ENCODE measurements at regions not wholly inside any gene's neighbourhood (a gene's known extent, or its start where the extent isn't known, plus 50 kb on each side); places are given as distances from the start of the nearest gene placed in this dataset.

GRCh38 chr12:91866566-91866965, 279.1 kb downstream of the BTG1 start:
- Mint-ChIP-seq H3K4me3 (no peak overlapping the region), H3K36me3 (ENCODE audit: low read depth) (peaks cover 6% of the 10 kb centered on the region), H3K27me3 (no peaks in the 10 kb centered on the region), H3K27ac (no peak overlapping the region), H3K9me3 (no peaks in the 10 kb centered on the region), H3K4me1 (peaks cover 33% of the 10 kb centered on the region)
- DNase-seq: no peak
- no peak for ATAC-seq

- Mint-ChIP-seq H3K36me3 (ENCODE audit: low read depth) (no peaks in the 10 kb centered on the region), H3K9me3 (no peaks in the 10 kb centered on the region), H3K27me3 (no peaks in the 10 kb centered on the region), H3K4me3 (no peak overlapping the region), H3K27ac (no peak overlapping the region), H3K4me1 (peaks cover 29% of the 10 kb centered on the region)
- DNase-seq: no peak
- ATAC-seq: no peak
Observed at GRCh38 chr12:91863702-91864101, 281.9 kb downstream of the BTG1 start.

DNA sequence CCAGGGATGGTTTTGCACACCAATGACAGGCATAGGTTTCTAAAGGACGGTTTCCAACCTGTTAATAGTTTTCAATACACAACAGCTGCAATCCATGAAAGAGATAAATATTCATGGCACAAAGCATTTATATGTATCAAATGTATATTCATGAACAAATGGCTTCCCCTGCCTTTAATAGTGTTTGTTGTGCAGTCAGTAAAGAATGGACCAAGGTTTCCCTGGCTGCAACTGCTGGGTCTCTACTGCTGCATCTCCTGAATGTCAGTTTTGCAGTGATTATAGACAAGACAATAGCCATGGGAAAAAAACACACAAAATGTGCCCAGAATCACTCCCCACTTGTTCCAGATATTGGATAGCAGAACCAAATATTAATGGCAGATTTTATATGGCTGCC, 284.1 kb downstream of the BTG1 start:
- H3K4me1 Mint-ChIP-seq: peaks cover 37% of the 10 kb centered on the region
- H3K36me3 Mint-ChIP-seq (ENCODE audit: low read depth): no peaks in the 10 kb centered on the region
- ATAC-seq (no peak), DNase-seq (no peak)
- no peaks in the 10 kb centered on the region for H3K9me3 Mint-ChIP-seq
- no peaks in the 10 kb centered on the region for H3K27me3 Mint-ChIP-seq
- no peak overlapping the region for H3K27ac Mint-ChIP-seq
- H3K4me3 Mint-ChIP-seq: no peak overlapping the region

GRCh38 chr12:91859347-91859746, 286.3 kb downstream of the BTG1 start:
- Mint-ChIP-seq H3K4me1 (peaks cover 38% of the 10 kb centered on the region), H3K9me3 (no peaks in the 10 kb centered on the region), H3K36me3 (ENCODE audit: low read depth) (no peaks in the 10 kb centered on the region), H3K4me3 (no peak overlapping the region), H3K27ac (no peak overlapping the region), H3K27me3 (no peaks in the 10 kb centered on the region)
- ATAC-seq (no peak), DNase-seq (no peak)

- Mint-ChIP-seq H3K27me3 (no peaks in the 10 kb centered on the region), H3K4me1 (peaks cover 33% of the 10 kb centered on the region), H3K27ac (no peak overlapping the region), H3K36me3 (ENCODE audit: low read depth) (no peaks in the 10 kb centered on the region), H3K9me3 (no peaks in the 10 kb centered on the region), H3K4me3 (no peak overlapping the region)
- no peak for ATAC-seq
- DNase-seq: no peak
Observed at GRCh38 chr12:91857813-91858542, 287.7 kb downstream of the BTG1 start.

DNA sequence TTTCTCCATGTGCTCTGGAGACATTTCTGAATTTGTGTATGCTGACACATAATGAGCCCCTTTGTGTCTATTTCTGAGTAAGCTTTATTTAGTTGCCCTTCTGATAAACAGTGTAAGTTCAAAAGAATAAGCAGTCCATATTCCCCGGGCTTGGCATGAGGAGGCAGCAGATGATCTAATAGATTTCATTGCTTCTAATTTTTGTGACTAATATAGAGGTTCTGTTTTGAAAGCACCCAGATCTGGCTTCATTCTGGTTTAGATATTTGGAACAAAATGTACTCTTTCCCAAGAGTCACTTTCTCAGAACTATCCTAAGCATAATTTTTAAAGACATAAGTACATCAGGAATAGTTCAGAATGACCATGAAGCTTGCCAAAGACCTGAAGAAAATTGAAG, 290.9 kb downstream of the BTG1 start:
- Mint-ChIP-seq H3K36me3 (ENCODE audit: low read depth) (no peaks in the 10 kb centered on the region), H3K4me1 (peaks cover 32% of the 10 kb centered on the region), H3K27ac (no peak overlapping the region), H3K9me3 (no peaks in the 10 kb centered on the region), H3K4me3 (no peak overlapping the region), H3K27me3 (no peaks in the 10 kb centered on the region)
- no peak for ATAC-seq
- DNase-seq: no peak

- H3K36me3 Mint-ChIP-seq (ENCODE audit: low read depth): no peaks in the 10 kb centered on the region
- H3K4me1 Mint-ChIP-seq: peaks cover 32% of the 10 kb centered on the region
- H3K27ac Mint-ChIP-seq: no peak overlapping the region
- no peaks in the 10 kb centered on the region for H3K9me3 Mint-ChIP-seq
- DNase-seq: no peak
- ATAC-seq: no peak
- no peaks in the 10 kb centered on the region for H3K27me3 Mint-ChIP-seq
- no peak overlapping the region for H3K4me3 Mint-ChIP-seq
Observed at GRCh38 chr12:91853350-91854127, 292.1 kb downstream of the BTG1 start.

DNA sequence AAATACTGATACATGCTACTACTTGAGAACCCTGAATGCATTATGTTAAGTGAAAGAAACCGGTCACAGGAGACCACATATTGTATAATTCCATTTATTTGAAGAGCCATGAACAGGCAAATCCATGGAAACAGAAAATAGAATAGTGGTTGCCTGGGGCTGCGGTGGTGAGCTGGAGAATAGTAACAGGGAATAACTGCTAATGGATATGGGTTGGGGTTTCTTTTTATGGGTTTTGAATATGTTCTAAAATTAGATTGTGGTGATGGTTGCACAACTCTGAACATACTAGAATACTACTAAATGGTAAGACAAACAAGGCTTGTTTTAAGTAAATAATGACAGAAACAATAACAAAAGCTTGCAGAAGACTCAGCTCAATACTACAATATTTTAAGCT, 293.0 kb downstream of the BTG1 start:
- no peaks in the 10 kb centered on the region for H3K27me3 Mint-ChIP-seq
- no peak overlapping the region for H3K27ac Mint-ChIP-seq

DNA sequence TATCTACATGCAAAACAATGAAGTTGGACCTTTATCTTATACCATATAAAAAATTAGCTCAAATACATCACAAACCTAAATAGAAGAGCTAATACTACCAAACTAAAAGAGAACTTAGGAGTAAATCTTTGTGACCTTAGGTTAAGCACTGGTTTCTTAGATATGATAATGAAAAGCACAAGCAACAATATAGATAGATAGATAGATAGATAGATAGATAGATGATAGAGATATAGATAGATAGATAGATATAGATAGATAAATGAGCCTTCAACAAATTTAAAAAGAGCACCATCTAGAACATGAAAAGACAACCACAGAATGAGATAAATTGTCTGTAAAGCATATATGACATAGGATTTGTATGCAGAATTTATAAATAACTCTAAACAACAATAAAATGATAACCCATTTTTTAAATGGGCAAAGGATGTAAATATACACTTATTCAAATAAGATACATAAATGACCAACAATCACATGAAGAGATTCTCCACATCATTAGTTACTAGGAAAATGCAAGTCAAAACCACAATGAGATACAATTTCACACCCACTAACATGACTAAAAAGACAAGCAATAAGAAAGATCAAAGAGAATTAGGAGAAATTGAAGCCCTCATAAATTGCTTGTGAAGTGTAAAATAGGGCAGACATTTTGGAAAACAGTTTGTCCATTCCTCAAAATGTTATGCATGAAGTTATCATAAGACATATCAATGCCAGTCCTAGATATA, 293.7 kb downstream of the BTG1 start:
- peak; percentile 59 for ATAC-seq

More for the DNA sequence above, 293.0 kb downstream of the BTG1 start:
- H3K9me3 Mint-ChIP-seq: no peaks in the 10 kb centered on the region
- no peaks in the 10 kb centered on the region for H3K36me3 Mint-ChIP-seq (ENCODE audit: low read depth)
- ATAC-seq: no peak
- peaks cover 25% of the 10 kb centered on the region for H3K4me1 Mint-ChIP-seq
- H3K4me3 Mint-ChIP-seq: no peak overlapping the region
- DNase-seq: no peak

DNA sequence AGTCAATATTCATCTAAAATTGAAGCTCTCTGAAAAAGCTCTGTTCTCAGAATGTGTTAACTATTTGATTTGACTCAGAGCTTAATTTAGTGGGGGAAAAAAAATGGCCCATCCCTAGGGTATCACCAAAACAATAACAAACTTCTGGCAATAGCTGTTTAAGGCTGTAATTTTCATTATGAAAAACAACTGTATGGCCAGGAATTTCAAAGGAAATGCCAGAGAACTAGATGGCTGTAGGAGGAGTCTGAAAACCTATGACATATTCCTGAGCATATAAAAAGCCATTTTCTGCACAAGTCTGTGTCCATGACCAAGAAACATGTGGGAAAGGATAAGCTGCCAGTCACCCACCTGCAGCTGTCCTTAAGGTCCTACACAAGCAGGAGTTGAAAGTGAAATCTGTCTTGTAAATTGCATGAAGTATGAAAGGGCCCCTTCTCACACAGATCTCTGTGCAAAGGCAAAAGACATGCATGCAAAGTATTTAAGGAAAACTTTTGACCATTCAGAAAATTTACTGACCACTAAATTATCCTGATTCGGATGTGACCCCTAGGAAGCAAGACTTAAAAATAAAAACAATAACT, 299.1 kb downstream of the BTG1 start:
- Mint-ChIP-seq H3K4me1 (peaks cover 9% of the 10 kb centered on the region), H3K36me3 (ENCODE audit: low read depth) (peaks cover 10% of the 10 kb centered on the region), H3K27ac (no peak overlapping the region), H3K27me3 (no peaks in the 10 kb centered on the region), H3K4me3 (no peak overlapping the region), H3K9me3 (peaks cover 10% of the 10 kb centered on the region)
- ATAC-seq (no peak), DNase-seq (no peak)

More for the DNA sequence above, 293.7 kb downstream of the BTG1 start:
- no peak for DNase-seq
- Mint-ChIP-seq H3K4me3 (peak overlapping the region; percentile 10), H3K27me3 (no peaks in the 10 kb centered on the region), H3K27ac (peak overlapping the region; percentile 59), H3K4me1 (peaks cover 25% of the 10 kb centered on the region), H3K36me3 (ENCODE audit: low read depth) (no peaks in the 10 kb centered on the region), H3K9me3 (no peaks in the 10 kb centered on the region)

- peaks cover 10% of the 10 kb centered on the region for H3K36me3 Mint-ChIP-seq (ENCODE audit: low read depth)
- H3K27ac Mint-ChIP-seq: no peak overlapping the region
- peaks cover 9% of the 10 kb centered on the region for H3K4me1 Mint-ChIP-seq
- no peak for ATAC-seq
- no peak for DNase-seq
- H3K9me3 Mint-ChIP-seq: peaks cover 10% of the 10 kb centered on the region
- H3K4me3 Mint-ChIP-seq: no peak overlapping the region
- H3K27me3 Mint-ChIP-seq: no peaks in the 10 kb centered on the region
Observed at GRCh38 chr12:91845365-91845764, 300.3 kb downstream of the BTG1 start.

DNA sequence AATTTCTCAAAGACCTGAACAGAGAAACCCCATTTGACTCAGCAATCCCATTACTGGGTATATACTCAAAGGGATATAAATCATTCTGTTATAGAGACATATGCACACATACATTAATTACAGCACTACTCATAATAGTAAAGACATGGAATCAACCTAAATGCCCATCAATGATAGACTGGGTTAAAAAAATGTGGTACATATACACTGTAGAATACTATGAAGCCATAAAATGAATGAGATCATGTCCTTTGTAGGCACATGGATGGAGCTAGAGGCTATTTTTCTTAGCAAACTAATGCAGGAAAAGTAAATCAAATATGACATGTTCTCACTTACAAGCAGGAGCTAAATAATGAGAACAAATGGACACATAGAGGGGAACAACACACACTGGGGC, 303.8 kb downstream of the BTG1 start:
- H3K36me3 Mint-ChIP-seq (ENCODE audit: low read depth): peaks cover 10% of the 10 kb centered on the region
- H3K4me3 Mint-ChIP-seq: no peak overlapping the region
- H3K27ac Mint-ChIP-seq: no peak overlapping the region
- peaks cover 9% of the 10 kb centered on the region for H3K4me1 Mint-ChIP-seq
- no peak for DNase-seq
- ATAC-seq: no peak
- H3K9me3 Mint-ChIP-seq: peaks cover 10% of the 10 kb centered on the region
- H3K27me3 Mint-ChIP-seq: no peaks in the 10 kb centered on the region

DNA sequence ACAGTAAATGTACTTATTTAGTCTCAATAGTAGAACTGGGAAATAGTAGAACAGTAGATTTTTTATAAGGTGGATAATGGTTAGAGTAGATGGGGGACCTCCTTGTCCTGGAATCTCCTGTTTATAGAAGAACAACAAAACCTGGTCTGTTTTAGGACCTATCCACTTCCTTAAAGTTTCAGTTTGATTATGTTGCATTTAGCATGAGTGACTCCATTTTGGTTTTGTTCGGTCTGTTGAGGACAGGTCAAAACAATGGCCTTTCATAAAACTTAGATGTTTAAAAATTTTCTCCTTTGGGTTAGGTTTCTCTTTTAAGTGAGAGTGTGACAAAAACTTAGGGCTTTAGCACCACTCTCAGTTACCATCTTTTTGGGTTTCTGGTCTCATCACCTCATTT, 308.9 kb downstream of the BTG1 start:
- no peak overlapping the region for H3K27ac Mint-ChIP-seq

DNA sequence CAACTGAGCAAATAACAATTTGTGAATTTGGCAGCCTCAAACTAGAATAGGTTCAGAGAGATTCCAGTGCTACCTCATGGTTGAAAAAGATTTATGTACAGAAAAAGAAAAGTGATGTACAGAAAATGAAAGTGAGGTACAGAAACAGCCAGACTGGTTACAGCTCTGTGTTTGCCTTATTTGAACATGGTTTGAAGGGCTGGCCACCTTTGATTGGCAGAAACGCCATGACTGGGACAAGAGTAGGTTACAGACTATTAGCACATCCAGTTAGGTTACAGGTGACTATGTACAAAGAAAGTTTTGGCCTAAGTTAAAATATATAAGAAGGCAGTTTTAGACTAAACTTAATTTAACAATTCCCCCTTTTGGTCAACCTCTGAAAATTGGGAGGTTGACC, 309.4 kb downstream of the BTG1 start:
- Mint-ChIP-seq H3K36me3 (ENCODE audit: low read depth) (no peaks in the 10 kb centered on the region), H3K4me1 (peaks cover 6% of the 10 kb centered on the region), H3K4me3 (no peak overlapping the region), H3K27me3 (no peaks in the 10 kb centered on the region), H3K9me3 (peaks cover 6% of the 10 kb centered on the region), H3K27ac (no peak overlapping the region)
- no peak for DNase-seq
- no peak for ATAC-seq

More for the DNA sequence above, 308.9 kb downstream of the BTG1 start:
- Mint-ChIP-seq H3K9me3 (peaks cover 6% of the 10 kb centered on the region), H3K4me1 (peaks cover 6% of the 10 kb centered on the region), H3K36me3 (ENCODE audit: low read depth) (no peaks in the 10 kb centered on the region), H3K4me3 (no peak overlapping the region), H3K27me3 (no peaks in the 10 kb centered on the region)
- ATAC-seq (no peak), DNase-seq (no peak)
